Esophagus squamous epithelium (tissue), 4 donors: ENCODE measurements at regions not wholly inside any gene's neighbourhood (a gene's known extent, or its start where the extent isn't known, plus 50 kb on each side); places are given as distances from the start of the nearest gene placed in this dataset.

Source experiments
- POLR2A ChIP-seq, 4 donors: fragments of 450-650 bp; IDR thresholded peaks; one replicate each; pipeline ENCODE4 v1.6.1; 2017; ENCODE audit warnings: antibody characterized with exemption in 4 of 4, mild to moderate bottlenecking in 4 of 4, moderate library complexity in 3 of 4
- TF ChIP-seq, protein P1 (sequence below), 6 experiments: fragments of 450-650 bp in 4 of 6; fragments of 200-600 bp in 2 of 6; sonication (generic) in 2 of 6; IDR thresholded peaks; one replicate each; pipeline ENCODE4 v1.5.1; 2016 to 2019; ENCODE audit warnings: antibody characterized with exemption in 6 of 6, mild to moderate bottlenecking in 4 of 6, moderate library complexity in 4 of 6

DNA sequence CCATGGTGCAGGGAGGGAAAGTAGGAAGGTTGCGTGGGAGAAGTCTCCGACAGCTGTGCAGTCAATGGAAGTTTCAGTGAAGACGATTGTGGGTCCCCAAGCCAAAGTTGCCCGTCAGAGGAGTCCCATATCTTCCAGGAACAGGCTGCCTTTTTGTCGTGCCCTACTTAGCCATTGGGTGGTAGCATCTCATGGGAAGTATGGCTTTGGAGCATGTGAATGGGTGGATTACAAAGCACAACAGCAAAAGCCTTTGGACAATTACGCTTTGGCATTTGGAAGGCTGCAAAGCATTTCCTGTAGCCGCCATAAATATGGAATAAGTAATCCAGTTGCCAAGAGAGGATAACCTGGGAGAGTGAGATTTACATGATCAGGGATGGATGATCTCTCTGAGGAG lies 300.7 kb upstream of the BOD1L1 start:
- TF ChIP-seq, protein P1, sequence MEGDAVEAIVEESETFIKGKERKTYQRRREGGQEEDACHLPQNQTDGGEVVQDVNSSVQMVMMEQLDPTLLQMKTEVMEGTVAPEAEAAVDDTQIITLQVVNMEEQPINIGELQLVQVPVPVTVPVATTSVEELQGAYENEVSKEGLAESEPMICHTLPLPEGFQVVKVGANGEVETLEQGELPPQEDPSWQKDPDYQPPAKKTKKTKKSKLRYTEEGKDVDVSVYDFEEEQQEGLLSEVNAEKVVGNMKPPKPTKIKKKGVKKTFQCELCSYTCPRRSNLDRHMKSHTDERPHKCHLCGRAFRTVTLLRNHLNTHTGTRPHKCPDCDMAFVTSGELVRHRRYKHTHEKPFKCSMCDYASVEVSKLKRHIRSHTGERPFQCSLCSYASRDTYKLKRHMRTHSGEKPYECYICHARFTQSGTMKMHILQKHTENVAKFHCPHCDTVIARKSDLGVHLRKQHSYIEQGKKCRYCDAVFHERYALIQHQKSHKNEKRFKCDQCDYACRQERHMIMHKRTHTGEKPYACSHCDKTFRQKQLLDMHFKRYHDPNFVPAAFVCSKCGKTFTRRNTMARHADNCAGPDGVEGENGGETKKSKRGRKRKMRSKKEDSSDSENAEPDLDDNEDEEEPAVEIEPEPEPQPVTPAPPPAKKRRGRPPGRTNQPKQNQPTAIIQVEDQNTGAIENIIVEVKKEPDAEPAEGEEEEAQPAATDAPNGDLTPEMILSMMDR (IDR thresholded peaks at IDR 0.05), result no peak
- no peak for TF ChIP-seq POLR2A (IDR thresholded peaks at IDR 0.05)
